GM18873 (cell line): ENCODE measurements at regions not wholly inside any gene's neighbourhood (a gene's known extent, or its start where the extent isn't known, plus 50 kb on each side); places are given as distances from the start of the nearest gene placed in this dataset.
"Not testable (repeated sequence)": the region's sequence is repeated elsewhere in the genome, so short reads cannot be mapped to it uniquely, and the experiment has no call there.

Experiments used
- ATAC-seq: cut with Tn5 transposase; IDR thresholded peaks from one replicate; pipeline ENCODE4 v1.9.1; 2021; ENCODE audit warnings: mild to moderate bottlenecking, moderate library complexity, moderate number of reproducible peaks; ENCODE audit not compliant: unreplicated experiment, low FRiP score

DNA sequence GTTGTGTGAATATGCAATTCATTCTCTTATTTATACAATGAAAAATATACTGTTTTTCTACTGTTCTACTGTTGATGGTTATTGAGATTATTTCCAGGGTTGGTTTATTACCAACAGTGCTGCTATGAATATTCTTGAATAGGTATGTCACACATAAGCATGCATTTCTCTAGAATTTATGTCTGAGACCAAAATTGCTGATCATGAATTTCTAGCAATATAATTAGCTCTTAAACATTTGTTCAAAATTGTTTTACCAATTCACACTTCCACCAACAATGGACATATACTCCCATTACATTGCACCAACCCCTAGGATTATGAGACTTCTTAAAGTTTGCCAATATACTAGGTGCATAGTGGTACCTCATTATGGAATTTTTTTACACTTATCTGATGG lies 164.1 kb upstream of the KCNQ5 start:
- no peak for ATAC-seq

DNA sequence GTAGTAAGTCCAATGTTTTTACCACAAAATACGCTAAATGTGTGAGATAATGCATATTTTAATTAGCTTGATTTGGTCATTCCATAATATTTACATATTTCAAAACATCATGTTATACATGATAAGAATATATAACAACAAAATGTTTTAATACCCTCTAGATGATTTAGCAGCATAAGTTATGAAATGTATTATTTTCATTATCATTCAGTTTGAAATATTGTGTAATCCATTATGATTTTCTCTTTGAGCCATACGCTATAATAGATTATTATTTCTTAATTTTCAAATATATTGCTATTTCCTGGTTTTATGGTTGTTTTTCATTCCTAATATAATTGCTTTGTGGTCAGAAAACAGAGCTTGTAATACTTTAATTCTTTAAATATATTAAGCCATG lies 163.3 kb upstream of the KCNQ5 start:
- ATAC-seq, result no peak

DNA sequence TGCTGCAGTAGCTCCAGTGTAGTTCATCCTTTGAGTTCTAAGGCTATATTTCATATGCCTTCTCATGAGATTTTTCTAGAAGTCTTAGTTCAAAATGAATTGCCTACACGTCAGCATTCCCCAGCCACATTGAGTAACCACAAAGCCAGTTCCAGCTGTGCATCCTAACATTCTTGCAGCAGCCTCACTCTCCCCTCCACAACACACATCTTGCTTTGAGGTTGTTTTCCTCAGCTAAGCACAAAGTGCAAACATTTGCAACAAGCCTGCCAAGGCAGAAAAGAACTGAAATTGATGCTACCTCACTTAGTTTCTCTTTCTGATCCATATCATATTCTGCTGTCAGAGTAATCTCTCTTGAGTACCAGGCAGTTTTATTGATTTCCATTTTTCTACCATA lies 160.7 kb upstream of the KCNQ5 start:
- ATAC-seq, result no peak

DNA sequence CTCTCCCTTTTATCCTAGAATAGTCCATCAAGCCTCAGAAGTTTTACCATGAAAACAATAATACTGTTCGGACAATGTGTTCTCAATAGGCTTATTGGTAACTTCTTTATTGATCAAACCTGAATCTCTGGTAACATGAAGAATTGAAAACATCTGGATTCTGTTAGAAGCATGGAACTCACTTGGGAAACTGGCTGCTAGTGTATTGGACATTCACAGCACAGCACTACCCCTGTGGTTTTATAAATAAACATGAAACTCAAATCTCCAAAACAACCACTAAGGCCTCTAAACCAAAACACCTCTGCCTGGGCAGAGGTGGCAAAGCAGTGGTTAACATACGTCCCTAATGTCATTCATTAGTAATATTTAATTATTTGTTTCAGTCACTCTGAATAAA lies 157.6 kb upstream of the KCNQ5 start:
- ATAC-seq, result no peak

DNA sequence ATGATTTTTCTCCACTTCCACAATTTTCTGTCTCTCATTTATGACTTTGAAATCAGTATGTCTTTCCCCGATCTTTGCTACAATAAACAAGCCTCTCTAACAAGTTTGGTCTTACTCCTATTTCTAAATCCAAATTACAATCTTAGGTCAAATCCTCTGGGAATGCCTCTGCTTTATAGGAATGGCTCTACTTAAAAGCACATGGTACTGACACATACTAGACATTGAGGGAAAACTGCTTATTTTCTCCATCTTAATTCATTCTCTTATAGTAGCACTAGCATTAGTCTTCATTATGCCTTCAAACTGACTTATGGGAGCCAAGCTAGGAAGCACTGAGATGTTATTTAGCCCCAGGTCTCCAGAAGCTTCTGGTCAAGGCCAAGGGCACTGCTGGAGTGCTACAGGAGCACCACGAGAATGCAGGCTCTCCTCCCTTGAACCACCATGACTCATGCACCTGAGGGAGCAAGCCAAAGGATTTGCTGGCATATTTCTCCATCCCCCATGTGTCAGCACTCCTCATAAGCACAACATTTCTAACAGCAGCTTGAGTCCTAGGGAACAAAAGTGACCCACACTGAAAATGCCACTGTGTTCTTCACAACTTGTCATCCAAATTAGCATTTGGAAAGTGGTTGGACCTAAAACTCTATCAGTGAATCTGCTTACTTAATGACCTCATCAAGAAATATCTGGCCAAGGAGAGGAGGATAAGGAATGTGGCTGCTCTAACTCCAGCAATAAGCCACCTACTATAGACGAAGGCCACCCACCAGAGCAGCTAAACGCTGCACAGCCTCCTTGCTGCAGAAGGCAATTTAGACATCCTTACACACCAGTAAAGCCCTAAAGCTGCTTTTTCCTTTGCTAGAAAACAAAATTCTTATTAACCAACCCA lies 156.8 kb upstream of the KCNQ5 start:
- no peak for ATAC-seq

DNA sequence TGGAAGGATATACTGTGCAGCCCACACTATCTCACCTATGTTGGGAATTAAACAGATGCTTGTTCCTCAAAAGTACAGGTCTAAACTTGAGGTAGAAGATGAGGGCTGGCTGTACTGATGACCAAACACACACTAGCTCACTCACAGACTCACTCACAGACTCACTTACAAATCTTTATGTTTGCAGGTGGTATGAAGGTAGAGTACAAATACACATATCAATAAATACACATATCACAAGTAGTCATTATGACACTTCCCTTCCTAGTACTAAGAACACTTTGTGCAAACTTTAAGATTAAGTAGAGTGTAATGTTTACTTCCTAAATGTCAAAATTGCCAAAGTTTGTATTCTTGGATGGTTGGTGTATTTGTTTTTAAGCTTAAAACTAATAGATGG lies 155.4 kb upstream of the KCNQ5 start:
- no peak for ATAC-seq

DNA sequence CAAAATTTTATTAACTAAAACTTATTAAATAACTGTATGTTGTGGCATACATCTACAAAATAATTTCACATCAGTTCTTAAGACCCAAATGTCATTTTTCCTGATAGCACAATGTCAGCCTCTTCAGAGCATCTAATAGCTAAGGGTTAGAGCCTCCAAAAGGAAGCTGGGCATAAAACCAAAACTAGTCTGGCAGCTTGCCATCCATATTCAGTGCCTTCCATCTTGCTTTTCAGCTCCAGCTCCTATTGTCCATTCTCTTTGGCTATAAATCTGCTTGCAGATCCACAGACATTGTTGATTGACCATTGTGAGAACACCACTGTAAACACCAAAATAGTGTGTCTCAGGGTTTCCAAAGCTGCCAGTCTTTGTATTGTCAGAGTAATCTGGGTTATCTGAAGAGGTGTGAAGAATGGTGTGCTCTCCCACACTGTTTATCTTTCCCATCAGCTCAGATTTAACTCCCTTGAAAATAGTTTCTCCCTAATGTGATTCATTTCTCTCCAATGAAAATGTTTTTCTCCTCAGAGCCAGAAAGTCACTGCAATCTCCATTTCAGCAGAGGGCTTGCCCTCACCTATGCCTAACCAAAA lies 154.8 kb upstream of the KCNQ5 start:
- no peak for ATAC-seq

DNA sequence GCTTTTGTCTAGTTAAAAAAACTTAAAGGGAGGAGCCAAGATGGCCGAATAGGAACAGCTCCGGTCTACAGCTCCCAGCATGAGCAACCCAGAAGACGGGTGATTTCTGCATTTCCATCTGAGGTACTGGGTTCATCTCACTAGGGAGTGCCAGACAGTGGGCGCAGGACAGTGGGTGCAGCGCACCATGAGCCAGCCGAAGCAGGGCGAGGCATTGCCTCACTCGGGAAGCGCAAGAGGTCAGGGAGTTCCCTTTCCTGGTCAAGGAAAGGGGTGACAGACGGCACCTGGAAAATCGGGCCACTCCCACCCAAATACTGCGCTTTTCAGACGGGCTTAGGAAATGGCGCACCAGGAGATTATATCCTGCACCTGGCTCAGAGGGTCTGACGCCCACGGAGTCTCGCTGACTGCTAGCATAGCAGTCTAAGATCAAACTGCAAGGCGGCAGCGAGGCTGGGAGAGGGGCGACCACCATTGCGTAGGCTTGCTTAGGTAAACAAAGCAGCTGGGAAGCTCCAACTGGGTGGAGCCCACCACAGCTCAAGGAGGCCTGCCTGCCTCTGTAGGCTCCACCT lies 152.4 kb upstream of the KCNQ5 start:
- ATAC-seq, result not testable (repeated sequence)

DNA sequence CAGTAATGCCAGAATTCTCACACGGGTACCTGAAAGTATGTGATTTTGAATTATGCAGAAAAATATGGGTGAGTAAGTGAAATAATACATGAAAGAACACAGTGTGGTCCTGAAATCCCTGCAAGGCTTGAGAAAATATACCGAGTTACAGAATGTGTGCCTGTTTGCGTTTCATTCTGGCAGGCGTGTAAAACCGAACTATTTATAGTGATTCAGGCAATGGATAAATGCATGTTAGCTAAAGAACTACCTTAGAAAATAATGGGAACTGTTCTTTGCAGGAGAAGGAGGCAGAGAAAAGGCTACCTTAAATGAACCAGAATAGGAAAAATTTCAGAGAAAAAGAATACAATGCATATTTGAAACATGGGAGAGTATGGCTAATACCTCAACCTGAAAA lies 145.8 kb upstream of the KCNQ5 start:
- no peak for ATAC-seq

DNA sequence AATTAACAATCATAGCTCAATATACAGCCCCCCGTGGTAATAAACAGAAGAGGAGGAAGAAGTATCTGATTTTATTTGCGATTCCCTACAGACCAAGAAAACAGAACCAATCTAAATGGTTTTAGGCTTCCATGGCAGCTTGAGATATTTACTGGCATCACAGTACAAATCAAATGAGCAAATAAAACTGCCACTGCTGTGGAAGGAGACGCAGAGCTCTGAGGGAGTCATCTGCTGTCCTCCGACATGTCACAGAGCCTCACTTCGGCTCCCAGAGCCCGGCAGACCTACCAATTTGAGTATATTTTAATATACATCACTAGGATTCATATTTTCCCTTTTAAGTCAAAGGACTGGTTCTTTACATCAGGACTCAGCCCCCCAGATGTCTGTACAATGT lies 145.2 kb upstream of the KCNQ5 start:
- no peak for ATAC-seq

DNA sequence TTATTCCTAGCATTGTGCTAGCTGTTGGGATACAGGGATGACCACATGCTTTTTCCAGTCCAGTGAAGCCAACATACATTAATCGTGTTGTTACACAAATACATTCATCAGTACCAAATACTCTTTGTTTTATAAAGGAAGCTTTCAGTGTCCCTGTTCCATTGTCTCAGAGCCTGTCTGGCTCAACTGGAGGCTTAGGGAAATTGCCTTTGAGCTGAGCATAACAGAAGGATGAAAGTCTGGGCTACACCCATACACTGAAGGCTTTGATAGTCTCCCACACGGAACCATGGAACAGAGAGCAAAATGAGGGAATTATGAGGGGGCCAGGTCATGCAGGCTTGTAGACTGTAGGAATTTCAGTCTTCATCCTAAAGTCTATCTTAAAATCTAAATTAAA lies 126.4 kb upstream of the KCNQ5 start:
- ATAC-seq, result no peak

DNA sequence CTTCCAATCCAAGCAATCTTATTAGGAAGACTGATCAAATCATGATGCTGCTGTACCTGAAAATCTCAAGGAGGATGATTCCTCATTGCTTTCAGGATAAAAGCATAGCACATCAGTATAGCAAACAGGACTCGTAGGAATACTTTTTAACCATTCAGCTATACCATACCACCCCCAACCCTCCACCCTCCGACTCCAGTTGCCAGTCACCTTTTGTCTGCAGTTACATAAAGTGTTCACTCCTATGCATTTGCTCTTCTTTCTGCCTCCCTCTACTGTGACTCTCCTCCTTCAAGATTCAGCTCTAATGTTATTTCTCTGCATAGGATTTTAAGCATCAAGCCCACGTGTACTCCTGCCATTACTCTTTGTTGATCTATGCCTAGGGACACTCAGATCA lies 124.7 kb upstream of the KCNQ5 start:
- no peak for ATAC-seq

DNA sequence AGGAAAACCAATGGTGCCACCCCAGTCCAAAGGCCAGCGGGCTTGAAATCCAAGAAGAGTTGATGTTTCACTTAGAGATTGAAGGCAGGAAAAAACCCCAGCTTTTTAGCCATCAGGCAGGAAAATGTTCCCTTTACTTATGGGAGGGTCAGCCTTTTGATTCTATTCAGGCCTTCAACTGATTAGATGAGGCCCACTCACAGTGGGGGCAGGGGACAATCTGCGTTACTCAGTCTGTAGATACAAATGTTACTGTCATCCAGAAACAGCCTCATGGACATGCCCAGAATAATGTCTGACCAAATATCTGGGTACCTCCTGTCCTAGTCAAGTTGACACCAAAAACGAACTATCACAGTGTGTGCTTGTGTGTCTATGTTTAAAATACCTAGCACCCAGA lies 121.2 kb upstream of the KCNQ5 start:
- no peak for ATAC-seq

DNA sequence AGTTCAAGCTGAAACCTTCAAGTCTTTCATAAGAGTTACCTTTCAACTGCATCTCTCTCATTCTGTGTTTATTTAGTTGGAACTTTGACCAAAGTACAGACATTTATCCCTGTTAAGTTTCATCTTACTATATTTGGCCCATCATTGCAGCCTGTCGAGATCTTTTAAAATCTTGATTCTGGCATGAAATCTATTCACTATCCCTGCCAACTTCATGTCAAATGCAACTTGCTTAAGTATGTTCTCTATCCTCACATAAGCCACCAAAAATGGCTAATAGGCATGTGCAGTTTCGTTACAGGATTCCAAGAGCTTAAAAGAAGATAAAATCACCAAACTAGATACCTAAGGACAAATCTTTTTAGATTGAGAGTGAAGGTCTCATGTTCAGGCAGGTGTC lies 117.5 kb upstream of the KCNQ5 start:
- ATAC-seq, result no peak

DNA sequence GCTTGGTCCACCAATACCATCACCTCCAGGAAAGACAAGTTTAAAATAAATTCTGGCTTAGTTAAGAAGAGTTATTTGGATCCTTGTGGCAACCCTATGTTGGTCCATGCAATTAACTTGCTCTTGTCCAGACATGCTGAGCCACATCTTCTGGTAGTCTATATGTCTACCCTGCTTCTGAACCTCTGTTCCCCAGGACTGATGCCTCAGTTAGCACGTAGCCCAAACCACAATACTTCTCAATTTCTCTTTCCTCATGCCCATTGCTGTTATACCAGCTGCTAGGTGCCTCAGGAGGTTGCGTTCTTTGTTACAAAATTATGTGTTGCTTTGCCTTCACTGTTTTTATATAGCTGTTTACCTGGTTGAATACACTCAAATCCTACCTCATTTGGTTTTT lies 116.4 kb upstream of the KCNQ5 start:
- ATAC-seq, result no peak

DNA sequence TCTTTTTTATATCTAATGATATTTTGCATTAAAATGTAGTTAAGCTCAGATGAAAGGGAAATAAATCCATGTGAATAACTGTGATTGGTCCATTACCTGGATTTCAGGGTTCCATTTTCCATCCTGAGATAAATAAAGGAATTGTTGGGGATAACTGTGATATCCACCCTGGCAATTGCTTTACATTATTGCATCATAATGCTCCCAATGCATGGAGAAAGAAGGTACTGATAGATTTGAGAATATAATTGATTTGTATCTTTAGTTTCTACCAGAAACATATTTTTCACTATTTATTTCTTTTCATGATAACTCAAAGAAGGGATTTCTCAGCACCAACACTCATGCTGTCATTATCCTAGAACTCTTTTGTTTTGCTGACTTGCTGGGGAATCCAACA lies 102.0 kb upstream of the KCNQ5 start:
- no peak for ATAC-seq

DNA sequence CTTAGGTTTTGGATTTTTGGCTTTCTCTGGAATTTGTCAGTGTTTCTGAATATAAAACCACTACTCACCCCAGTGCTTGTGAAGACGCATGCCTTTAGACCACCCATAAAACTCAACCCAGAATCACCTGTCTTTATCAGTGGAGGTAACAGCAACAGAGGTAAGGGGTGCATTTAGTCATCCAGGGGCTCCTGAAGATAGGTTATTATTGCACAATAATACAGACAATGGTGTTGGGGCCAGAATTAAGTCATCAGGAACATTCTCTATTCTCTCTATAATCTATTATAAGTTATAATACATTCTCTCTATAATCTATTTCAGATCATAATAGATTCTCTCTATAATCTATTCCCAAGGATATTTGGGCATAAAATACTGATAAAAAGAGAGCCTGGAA lies 100.2 kb upstream of the KCNQ5 start:
- ATAC-seq, result no peak

DNA sequence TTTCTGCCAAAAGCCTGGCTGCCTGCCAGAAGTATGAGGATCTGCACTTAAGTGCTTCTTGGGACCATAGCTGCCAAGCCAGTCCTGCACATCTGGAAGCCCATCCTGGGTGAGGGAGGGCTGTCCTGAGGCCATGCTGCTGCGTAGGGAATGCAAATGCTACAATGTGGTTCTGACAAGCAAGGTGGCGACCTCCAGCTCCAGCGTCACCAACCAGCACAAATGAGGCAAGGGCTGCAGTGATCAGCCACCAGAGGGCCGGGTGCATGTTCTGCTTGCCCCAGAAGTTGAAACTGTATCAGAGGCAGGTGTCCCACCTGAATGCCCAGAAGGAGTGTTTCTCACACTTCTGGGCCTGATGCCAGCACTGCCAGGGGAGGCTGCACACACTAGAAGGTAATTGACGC lies 99.1 kb upstream of the KCNQ5 start:
- peak; percentile 52 for ATAC-seq

DNA sequence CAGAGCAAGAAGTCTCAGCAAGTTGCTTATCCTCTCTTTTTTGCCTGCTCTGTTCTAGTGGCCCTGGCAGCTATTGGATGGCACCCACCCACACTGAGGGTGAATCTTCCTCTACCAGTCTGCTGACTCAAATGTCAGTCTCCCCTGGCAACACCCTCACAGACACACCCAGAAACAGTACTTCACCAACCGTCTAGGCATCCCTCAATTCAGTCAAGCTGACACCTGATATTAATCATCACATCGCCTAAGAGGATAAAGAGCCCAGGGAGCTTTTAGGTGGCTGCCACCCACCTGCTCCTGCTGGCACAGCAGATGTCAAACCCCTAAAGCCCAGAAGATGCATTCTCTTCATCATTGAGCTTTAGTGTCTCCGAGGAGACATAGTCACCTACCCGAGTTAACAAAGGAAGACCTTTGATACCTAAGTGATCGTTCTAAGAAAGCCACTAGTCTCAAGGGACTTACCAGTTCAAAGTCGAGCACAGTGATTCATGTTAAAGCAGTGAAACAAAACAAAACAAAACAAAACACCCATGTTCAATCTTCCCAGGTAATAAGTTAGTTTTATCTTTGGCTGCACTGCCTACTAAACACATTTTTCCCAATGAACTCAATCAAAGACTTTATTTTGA lies 97.7 kb upstream of the KCNQ5 start:
- ATAC-seq, result no peak

DNA sequence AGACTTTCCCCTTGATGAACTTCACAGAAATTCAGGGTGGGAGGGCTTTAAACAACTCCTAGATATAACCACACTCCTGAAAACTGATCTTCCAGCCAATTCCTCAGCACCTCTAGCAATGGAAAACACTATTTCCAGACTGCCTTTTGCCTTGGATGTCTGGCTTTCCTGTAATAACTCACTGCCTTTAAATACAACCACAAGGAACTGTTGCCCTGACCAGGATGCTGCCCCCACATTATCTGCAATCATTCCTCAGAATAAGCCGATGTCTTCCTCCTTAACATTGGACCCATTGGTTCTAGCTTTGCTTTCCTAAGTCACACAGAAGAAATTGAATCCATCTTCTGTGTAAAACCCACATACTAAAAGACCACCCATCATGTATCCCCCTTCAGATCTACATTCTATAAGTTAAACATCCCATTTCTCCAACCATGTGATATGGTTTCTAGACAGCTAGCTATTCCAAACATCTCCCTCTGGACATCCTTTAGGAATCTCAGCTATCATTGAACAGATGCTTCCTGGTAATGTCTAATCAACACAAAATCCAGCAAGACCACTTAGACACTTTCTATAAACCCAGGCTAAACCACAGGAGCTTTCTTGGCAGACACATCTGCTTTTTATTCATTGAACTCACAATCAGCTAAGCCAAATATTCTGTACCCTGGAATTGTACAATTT lies 95.9 kb upstream of the KCNQ5 start:
- ATAC-seq, result no peak

DNA sequence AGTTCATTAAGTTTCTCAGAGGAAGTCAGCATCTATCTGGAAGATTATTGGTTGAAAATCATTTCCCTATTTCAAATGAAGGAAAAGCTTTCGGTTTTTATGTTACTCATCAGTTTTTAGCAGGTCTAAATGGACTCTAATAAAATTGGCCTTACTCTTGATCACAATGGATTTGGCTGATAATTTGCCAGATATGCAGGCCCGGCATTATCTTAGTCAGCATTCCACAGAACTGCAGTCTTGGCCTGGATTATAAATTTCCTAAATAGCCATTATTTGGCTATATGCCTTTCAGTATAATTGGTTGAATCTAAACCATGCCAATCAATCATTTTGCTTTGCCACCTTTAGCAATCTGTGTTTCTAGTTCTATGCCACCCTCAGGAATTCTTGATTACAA lies 91.7 kb upstream of the KCNQ5 start:
- ATAC-seq, result no peak
